ENCODE measurements at regions not wholly inside any gene's neighbourhood (a gene's known extent, or its start where the extent isn't known, plus 50 kb on each side); places are given as distances from the start of the nearest gene placed in this dataset.

DNA sequence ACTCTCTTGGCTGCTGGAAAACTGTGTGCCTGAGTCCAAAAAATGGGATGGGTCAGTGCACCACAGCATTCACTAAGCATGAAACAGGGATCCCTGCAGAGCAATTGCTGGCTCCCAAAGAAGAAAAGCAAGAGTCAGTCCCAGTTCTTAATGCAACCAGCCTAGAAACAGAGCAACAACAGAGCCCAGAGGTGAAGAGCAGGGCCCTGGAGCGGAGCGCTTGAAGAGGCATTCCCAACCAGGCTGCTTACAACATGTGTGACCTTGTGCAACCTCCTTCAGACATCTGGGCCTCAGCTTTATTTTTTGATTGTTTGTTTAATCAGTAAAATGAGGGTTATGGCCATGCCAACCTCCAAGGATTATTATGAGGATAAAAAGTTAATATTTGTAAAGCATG, 543.7 kb upstream of the COBL start:
- H3K23ac ChIP-seq (ENCODE audit: low read depth, low read length), result no peak overlapping the region
- in situ Hi-C loops (cut with MboI; ENCODE audit: low sequenced_read_pairs) (no loop called here), dilution Hi-C loops (cut with HindIII; ENCODE audit: low sequenced_read_pairs, unreplicated experiment) (no loop called here), intact Hi-C loops (cut with micrococcal nuclease) (no loop called here)
- TF ChIP-seq MXI1 (IDR thresholded peaks at IDR 0.05; ENCODE audit: borderline replicate concordance, low read depth, low read length) (no peak), FOS (IDR thresholded peaks at IDR 0.05; ENCODE audit: low read depth, low read length) (no peak), POLR2A (IDR thresholded peaks at IDR 0.05; ENCODE audit: low read depth, low read length) (no peak), RCOR1 (IDR thresholded peaks at IDR 0.05; ENCODE audit: insufficient replicate concordance, low read length) (no peak), RFX5 (IDR thresholded peaks at IDR 0.05; ENCODE audit: low read depth, low read length) (no peak), SMC3 (IDR thresholded peaks at IDR 0.05; ENCODE audit: low read depth, low read length) (no peak), MAZ (IDR thresholded peaks at IDR 0.05; ENCODE audit: borderline replicate concordance, low read depth, low read length) (no peak), CHD1 (IDR thresholded peaks at IDR 0.05; ENCODE audit: low read depth, low read length) (no peak), CEBPB (IDR thresholded peaks at IDR 0.05; ENCODE audit: low read depth, low read length) (no peak), NFE2L2 (IDR thresholded peaks at IDR 0.05; ENCODE audit: low read depth, low read length) (no peak), MAFK (IDR thresholded peaks at IDR 0.05; ENCODE audit: low read depth, low read length) (no peak), BHLHE40 (IDR thresholded peaks at IDR 0.05; ENCODE audit: low read depth, low read length) (no peak), RAD21 (IDR thresholded peaks at IDR 0.05; ENCODE audit: low read length) (no peak), ELK1 (IDR thresholded peaks at IDR 0.05; ENCODE audit: borderline replicate concordance, low read depth, low read length) (no peak)
- TF ChIP-seq, protein P1, sequence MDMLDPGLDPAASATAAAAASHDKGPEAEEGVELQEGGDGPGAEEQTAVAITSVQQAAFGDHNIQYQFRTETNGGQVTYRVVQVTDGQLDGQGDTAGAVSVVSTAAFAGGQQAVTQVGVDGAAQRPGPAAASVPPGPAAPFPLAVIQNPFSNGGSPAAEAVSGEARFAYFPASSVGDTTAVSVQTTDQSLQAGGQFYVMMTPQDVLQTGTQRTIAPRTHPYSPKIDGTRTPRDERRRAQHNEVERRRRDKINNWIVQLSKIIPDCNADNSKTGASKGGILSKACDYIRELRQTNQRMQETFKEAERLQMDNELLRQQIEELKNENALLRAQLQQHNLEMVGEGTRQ (IDR thresholded peaks at IDR 0.05; ENCODE audit: low read depth, low read length), result no peak
- TF ChIP-seq, protein P2, sequence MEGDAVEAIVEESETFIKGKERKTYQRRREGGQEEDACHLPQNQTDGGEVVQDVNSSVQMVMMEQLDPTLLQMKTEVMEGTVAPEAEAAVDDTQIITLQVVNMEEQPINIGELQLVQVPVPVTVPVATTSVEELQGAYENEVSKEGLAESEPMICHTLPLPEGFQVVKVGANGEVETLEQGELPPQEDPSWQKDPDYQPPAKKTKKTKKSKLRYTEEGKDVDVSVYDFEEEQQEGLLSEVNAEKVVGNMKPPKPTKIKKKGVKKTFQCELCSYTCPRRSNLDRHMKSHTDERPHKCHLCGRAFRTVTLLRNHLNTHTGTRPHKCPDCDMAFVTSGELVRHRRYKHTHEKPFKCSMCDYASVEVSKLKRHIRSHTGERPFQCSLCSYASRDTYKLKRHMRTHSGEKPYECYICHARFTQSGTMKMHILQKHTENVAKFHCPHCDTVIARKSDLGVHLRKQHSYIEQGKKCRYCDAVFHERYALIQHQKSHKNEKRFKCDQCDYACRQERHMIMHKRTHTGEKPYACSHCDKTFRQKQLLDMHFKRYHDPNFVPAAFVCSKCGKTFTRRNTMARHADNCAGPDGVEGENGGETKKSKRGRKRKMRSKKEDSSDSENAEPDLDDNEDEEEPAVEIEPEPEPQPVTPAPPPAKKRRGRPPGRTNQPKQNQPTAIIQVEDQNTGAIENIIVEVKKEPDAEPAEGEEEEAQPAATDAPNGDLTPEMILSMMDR (conservative IDR thresholded peaks at IDR 0.05; ENCODE audit: low read depth, low read length), result no peak
- H2AK9ac ChIP-seq (replicated peaks; ENCODE audit: low read depth, low read length, poor library complexity), result no peak overlapping the region
- ChIA-PET POLR2A (ENCODE audit: unreplicated experiment) (no interaction called here), CTCF (no interaction called here)
- ATAC-seq (ENCODE audit: low read depth) (no peak), DNase-seq (no peak)
- no peak overlapping the region for H2AFZ ChIP-seq (replicated peaks; ENCODE audit: low read length, poor library complexity)
- no TSS peak for BruUV-seq (replicated peaks)
- H3K36me3 ChIP-seq (ENCODE audit: control insufficient read depth, insufficient read depth, low read length), result no peaks in the 10 kb centered on the region
- no peak overlapping the region for H2BK20ac ChIP-seq (ENCODE audit: low read depth, low read length)
- no CpG with 5 or more reads among the region's 2 CpGs for WGBS, 2 experiments (ENCODE audit: extremely low coverage in 2 of 2, insufficient read length in 1 of 2)
- H4K8ac ChIP-seq (ENCODE audit: low read depth in 2 of 2, low read length in 2 of 2), result no peak overlapping the region
- H2BK5ac ChIP-seq (ENCODE audit: low read depth, low read length, poor library complexity, severe bottlenecking), result no peak overlapping the region
- no peak overlapping the region for H3K9ac ChIP-seq (ENCODE audit: low read depth, low read length)
- no peak overlapping the region for H4K91ac ChIP-seq (ENCODE audit: insufficient read depth, low read depth, low read length)
- no peak overlapping the region for H2AK5ac ChIP-seq (ENCODE audit: low read depth, low read length)
- no peak overlapping the region for H3K4me2 ChIP-seq (ENCODE audit: low read depth, low read length)
- H3K4ac ChIP-seq (ENCODE audit: low read depth, low read length), result no peak overlapping the region
- H3K9me1 ChIP-seq (ENCODE audit: insufficient read depth, low read length), result no peaks in the 10 kb centered on the region
- no peaks in the 10 kb centered on the region for H3K4me1 ChIP-seq (ENCODE audit: control insufficient read depth, insufficient read depth, low read length)
- no peak overlapping the region for H3K56ac ChIP-seq (ENCODE audit: extremely low read depth, insufficient read depth, low read length)
- H3K4me3 ChIP-seq (ENCODE audit: insufficient read depth, low read depth, low read length), result no peak overlapping the region
- H3K27me3 ChIP-seq (ENCODE audit: control insufficient read depth, insufficient read depth, low read length), result no peaks in the 10 kb centered on the region
- H3K9me3 ChIP-seq (ENCODE audit: control insufficient read depth, insufficient read depth, low read length), result peaks cover 12% of the 10 kb centered on the region
- no peaks in the 10 kb centered on the region for H4K20me1 ChIP-seq (ENCODE audit: insufficient read depth, low read length)
- H3K79me1 ChIP-seq (ENCODE audit: low read depth in 1 of 2, low read length in 2 of 2), result no peaks in the 10 kb centered on the region
- no peak overlapping the region for H4K5ac ChIP-seq (ENCODE audit: low read depth, low read length)
- no peak overlapping the region for H3K18ac ChIP-seq (ENCODE audit: low read depth, low read length)
- no peak overlapping the region for H2BK120ac ChIP-seq (ENCODE audit: low read depth, low read length)
- H3K27ac ChIP-seq (ENCODE audit: insufficient read depth, low read length), result no peak overlapping the region
- no peak overlapping the region for H2BK15ac ChIP-seq (ENCODE audit: low read depth, low read length)
- H3K14ac ChIP-seq (replicated peaks; ENCODE audit: low read depth, low read length), result no peak overlapping the region
